OCI-LY3 (cell line): ENCODE measurements at regions not wholly inside any gene's neighbourhood (a gene's known extent, or its start where the extent isn't known, plus 50 kb on each side); places are given as distances from the start of the nearest gene placed in this dataset.

Experiments used
- H2AFZ ChIP-seq: fragments of 200-600, 300-600 bp; shearing (Covaris generic); 2 replicates; pipeline ENCODE4 v1.6.0; 2014; ENCODE audit warnings: antibody characterized with exemption, low read depth, low read length
- H3K27ac ChIP-seq: fragments of 200-600, 300-600 bp; sonication (generic); 2 replicates; pipeline ENCODE4 v1.5.1; 2014; ENCODE audit warnings: mild to moderate bottlenecking, low read length, moderate library complexity, mixed read lengths
- H3K27me3 ChIP-seq: fragments of 200-600, 300-600 bp; sonication (generic); 2 replicates; pipeline ENCODE4 v1.6.1; 2014; ENCODE audit warnings: low read depth, low read length, mixed read lengths
- H3K36me3 ChIP-seq: fragments of 200-600, 300-600 bp; sonication (generic); replicated peaks from 2 replicates; pipeline ENCODE3; 2014; ENCODE audit warnings: low read depth, low read length, mixed read lengths
- H3K4me1 ChIP-seq: fragments of 300-600, 200-600 bp; sonication (generic); 2 replicates; pipeline ENCODE4 v1.6.1; 2014; ENCODE audit warnings: low read length, mixed read lengths
- H3K4me2 ChIP-seq: fragments of 200-600, 300-600 bp; sonication (generic); 2 replicates; pipeline ENCODE4 v1.6.1; 2014; ENCODE audit warnings: low read length, mixed read lengths
- H3K4me3 ChIP-seq: fragments of 300-600, 200-600 bp; sonication (generic); 2 replicates; pipeline ENCODE4 v1.5.1; 2014; ENCODE audit warnings: antibody characterized with exemption, mild to moderate bottlenecking, low read length, moderate library complexity
- H3K79me2 ChIP-seq: fragments of 300-600, 200-600 bp; shearing (Covaris generic); 2 replicates; pipeline ENCODE4 v1.6.1; 2014; ENCODE audit warnings: mild to moderate bottlenecking, low read length, mixed read lengths
- H3K9ac ChIP-seq: fragments of 300-600, 200-600 bp; shearing (Covaris generic); 2 replicates; pipeline ENCODE4 v1.6.0; 2014; ENCODE audit warnings: mild to moderate bottlenecking, low read length, moderate library complexity
- H3K9me3 ChIP-seq: fragments of 200-600, 300-600 bp; shearing (Covaris generic); 2 replicates; pipeline ENCODE4 v1.6.1; 2014; ENCODE audit warnings: low read length, mixed read lengths; ENCODE audit not compliant: insufficient read depth
- H4K20me1 ChIP-seq: fragments of 200-600, 300-600 bp; sonication (generic); 2 replicates; pipeline ENCODE4 v1.6.1; 2016; ENCODE audit warnings: low read length, mixed read lengths; ENCODE audit not compliant: insufficient read depth
- CTCF ChIP-seq: fragments of 200-600, 300-600 bp; sonication (generic); IDR thresholded peaks from 2 replicates; pipeline ENCODE4 v1.5.1; 2014; ENCODE audit warnings: antibody characterized with exemption, low read length, low read depth
- EZH2phosphoT487 ChIP-seq: fragments of 200-600 bp; shearing (Covaris generic); IDR thresholded peaks from 2 replicates; pipeline ENCODE4 v1.6.1; 2018; ENCODE audit warnings: antibody characterized with exemption, mixed run types, low read depth

GRCh38 chr4:136438645-136439044, 1093.6 kb downstream of the PCDH18 start:
- no peaks in the 10 kb centered on the region for H3K4me1 ChIP-seq
- H3K27me3 ChIP-seq, result no peaks in the 10 kb centered on the region
- H3K4me2 ChIP-seq, result no peak overlapping the region
- no peak overlapping the region for H3K27ac ChIP-seq
- no peak overlapping the region for H2AFZ ChIP-seq
- H3K4me3 ChIP-seq, result no peak overlapping the region
- H3K79me2 ChIP-seq, result no peaks in the 10 kb centered on the region
- no peak overlapping the region for H3K9ac ChIP-seq
- no peaks in the 10 kb centered on the region for H3K9me3 ChIP-seq
- no peaks in the 10 kb centered on the region for H4K20me1 ChIP-seq
- TF ChIP-seq EZH2phosphoT487 (no peak), CTCF (no peak)
- H3K36me3 ChIP-seq, result no peaks in the 10 kb centered on the region

- H3K27me3 ChIP-seq, result no peaks in the 10 kb centered on the region
- H3K27ac ChIP-seq, result no peak overlapping the region
- no peaks in the 10 kb centered on the region for H4K20me1 ChIP-seq
- no peaks in the 10 kb centered on the region for H3K36me3 ChIP-seq
- H3K4me2 ChIP-seq, result no peak overlapping the region
- no peaks in the 10 kb centered on the region for H3K4me1 ChIP-seq
- TF ChIP-seq EZH2phosphoT487 (no peak), CTCF (no peak)
- no peaks in the 10 kb centered on the region for H3K9me3 ChIP-seq
- H3K4me3 ChIP-seq, result no peak overlapping the region
- no peak overlapping the region for H3K9ac ChIP-seq
- no peaks in the 10 kb centered on the region for H3K79me2 ChIP-seq
- H2AFZ ChIP-seq, result no peak overlapping the region
Measured at GRCh38 chr4:136424052-136424451, 1108.2 kb downstream of the PCDH18 start.

- Histone ChIP-seq H3K27ac (no peak overlapping the region), H3K9me3 (no peaks in the 10 kb centered on the region), H3K9ac (no peak overlapping the region), H3K4me2 (no peak overlapping the region), H4K20me1 (no peaks in the 10 kb centered on the region), H3K27me3 (no peaks in the 10 kb centered on the region), H3K79me2 (no peaks in the 10 kb centered on the region), H3K4me3 (no peak overlapping the region), H2AFZ (no peak overlapping the region), H3K4me1 (no peaks in the 10 kb centered on the region), H3K36me3 (no peaks in the 10 kb centered on the region)
- no peak for TF ChIP-seq EZH2phosphoT487
- TF ChIP-seq CTCF, result no peak
Measured at GRCh38 chr4:136414981-136415380, 1117.3 kb downstream of the PCDH18 start.

GRCh38 chr4:136412708-136413107, 1119.6 kb downstream of the PCDH18 start:
- H3K9ac ChIP-seq, result no peak overlapping the region
- no peaks in the 10 kb centered on the region for H4K20me1 ChIP-seq
- H3K36me3 ChIP-seq, result no peaks in the 10 kb centered on the region
- H3K4me3 ChIP-seq, result no peak overlapping the region
- TF ChIP-seq EZH2phosphoT487, result no peak
- no peak for TF ChIP-seq CTCF
- no peak overlapping the region for H2AFZ ChIP-seq
- H3K4me2 ChIP-seq, result no peak overlapping the region
- no peaks in the 10 kb centered on the region for H3K4me1 ChIP-seq
- no peak overlapping the region for H3K27ac ChIP-seq
- no peaks in the 10 kb centered on the region for H3K9me3 ChIP-seq
- H3K79me2 ChIP-seq, result no peaks in the 10 kb centered on the region
- H3K27me3 ChIP-seq, result no peaks in the 10 kb centered on the region
